SK-N-SH (cell line): ENCODE measurements at regions not wholly inside any gene's neighbourhood (a gene's known extent, or its start where the extent isn't known, plus 50 kb on each side); places are given as distances from the start of the nearest gene placed in this dataset.

Source experiments
- ELF1 ChIP-seq: IDR thresholded peaks from 2 replicates; pipeline ENCODE4 v1.4.0; 2012
- EP300 ChIP-seq, 2 experiments: IDR thresholded peaks; 2 replicates each; pipeline versions ENCODE4 v1.4.0 to v1.6.1; 2012; ENCODE audit warnings: borderline replicate concordance in 1 of 2, low read depth in 1 of 2, low read length in 1 of 2
- GATA2 ChIP-seq: sonication (generic); formaldehyde crosslinking; IDR thresholded peaks from 2 replicates; pipeline ENCODE4 v1.5.0; 2020; ENCODE audit warnings: mild to moderate bottlenecking, missing genetic modification reagents
- IRF3 ChIP-seq: fragments of 150-350 bp; IDR thresholded peaks from 2 replicates; pipeline ENCODE4 v1.6.1; 2016; ENCODE audit warnings: mild to moderate bottlenecking, low read depth, low read length
- RFX5 ChIP-seq: IDR thresholded peaks from 2 replicates; pipeline ENCODE4 v1.6.1; 2012; ENCODE audit warnings: mild to moderate bottlenecking, improper control_type of control experiment, low read length
- small RNA-seq, 7 experiments: library from RNA; depleted of rRNA; stranded (forward); fragments of <200 nt; gene quantifications; one replicate each; pipeline ENCODE3, GENCODE V24; 2012
- TF ChIP-seq, protein P1 (sequence below): fragments of 200-600 bp; sonication (generic); IDR thresholded peaks from 2 replicates; pipeline ENCODE4 v1.6.1; 2017; ENCODE audit warnings: antibody characterized with exemption, mild to moderate bottlenecking, moderate library complexity

GRCh38 chrX:41973208-41973607 lies 49.9 kb upstream of the CASK start (continued):
- TF ChIP-seq, protein P1, sequence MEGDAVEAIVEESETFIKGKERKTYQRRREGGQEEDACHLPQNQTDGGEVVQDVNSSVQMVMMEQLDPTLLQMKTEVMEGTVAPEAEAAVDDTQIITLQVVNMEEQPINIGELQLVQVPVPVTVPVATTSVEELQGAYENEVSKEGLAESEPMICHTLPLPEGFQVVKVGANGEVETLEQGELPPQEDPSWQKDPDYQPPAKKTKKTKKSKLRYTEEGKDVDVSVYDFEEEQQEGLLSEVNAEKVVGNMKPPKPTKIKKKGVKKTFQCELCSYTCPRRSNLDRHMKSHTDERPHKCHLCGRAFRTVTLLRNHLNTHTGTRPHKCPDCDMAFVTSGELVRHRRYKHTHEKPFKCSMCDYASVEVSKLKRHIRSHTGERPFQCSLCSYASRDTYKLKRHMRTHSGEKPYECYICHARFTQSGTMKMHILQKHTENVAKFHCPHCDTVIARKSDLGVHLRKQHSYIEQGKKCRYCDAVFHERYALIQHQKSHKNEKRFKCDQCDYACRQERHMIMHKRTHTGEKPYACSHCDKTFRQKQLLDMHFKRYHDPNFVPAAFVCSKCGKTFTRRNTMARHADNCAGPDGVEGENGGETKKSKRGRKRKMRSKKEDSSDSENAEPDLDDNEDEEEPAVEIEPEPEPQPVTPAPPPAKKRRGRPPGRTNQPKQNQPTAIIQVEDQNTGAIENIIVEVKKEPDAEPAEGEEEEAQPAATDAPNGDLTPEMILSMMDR: no peak
- TF ChIP-seq RFX5 (no peak), ELF1 (no peak), GATA2 (CRISPR knock-in tag) (no peak), IRF3 (no peak), EP300 (IDR thresholded peaks at IDR 0.05; ENCODE audit: borderline replicate concordance in 1 of 2, low read depth in 1 of 2, low read length in 1 of 2) (no peak)

Small RNAs in the stretch of these regions (small RNA-seq; reads per million reads assigned to genes)
- 0 to 1.1 (median 0) reads per million in 7 experiments for gene RNU6-1124P
- 0 reads per million in 7 experiments for gene RNU6-630P
- 0 reads per million in 7 experiments for gene Z92545.1
